Astrocyte of the cerebellum (primary cell): ENCODE measurements at regions not wholly inside any gene's neighbourhood (a gene's known extent, or its start where the extent isn't known, plus 50 kb on each side); places are given as distances from the start of the nearest gene placed in this dataset.

Experiments used
- DNase-seq: peaks from one replicate; pipeline ENCODE4 v3.0.0-alpha.2; 2011; ENCODE audit warnings: low read depth
- H3K4me3 ChIP-seq: 2 replicates; pipeline ENCODE4 v1.5.1; 2011; ENCODE audit warnings: mild to moderate bottlenecking, low read depth, low read length, moderate library complexity
- in situ Hi-C: cut with HindIII; loops from 2 replicates; pipeline ENCODE4 v1.10.0; 2017; ENCODE audit warnings: low sequenced_read_pairs
- TF ChIP-seq, protein P1 (sequence below): IDR thresholded peaks from 2 replicates; pipeline ENCODE4 v1.5.1; 2012; ENCODE audit warnings: low read length, low read depth, moderate library complexity, mild to moderate bottlenecking; ENCODE audit errors: missing control alignments

DNA sequence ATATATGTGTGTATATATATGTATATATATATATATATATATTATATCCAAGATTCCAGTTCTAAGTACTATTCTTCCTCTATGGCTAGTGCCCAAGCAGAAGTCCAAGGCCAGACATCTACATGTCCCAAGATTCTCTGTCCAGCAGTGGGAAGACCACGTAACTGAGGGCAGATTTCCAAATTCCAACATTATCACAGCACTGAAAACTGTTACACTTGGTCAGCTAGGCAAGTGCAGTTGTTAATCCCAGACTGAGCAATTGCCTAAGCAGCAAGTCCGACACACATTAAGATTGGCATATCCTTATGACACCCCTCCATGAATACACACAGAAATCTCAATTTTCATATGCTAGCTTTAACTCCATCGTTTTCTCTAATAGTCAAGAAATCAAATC lies 1148.5 kb downstream of the IGSF11 start:
- in situ Hi-C loops = no loop called here
- TF ChIP-seq, protein P1, sequence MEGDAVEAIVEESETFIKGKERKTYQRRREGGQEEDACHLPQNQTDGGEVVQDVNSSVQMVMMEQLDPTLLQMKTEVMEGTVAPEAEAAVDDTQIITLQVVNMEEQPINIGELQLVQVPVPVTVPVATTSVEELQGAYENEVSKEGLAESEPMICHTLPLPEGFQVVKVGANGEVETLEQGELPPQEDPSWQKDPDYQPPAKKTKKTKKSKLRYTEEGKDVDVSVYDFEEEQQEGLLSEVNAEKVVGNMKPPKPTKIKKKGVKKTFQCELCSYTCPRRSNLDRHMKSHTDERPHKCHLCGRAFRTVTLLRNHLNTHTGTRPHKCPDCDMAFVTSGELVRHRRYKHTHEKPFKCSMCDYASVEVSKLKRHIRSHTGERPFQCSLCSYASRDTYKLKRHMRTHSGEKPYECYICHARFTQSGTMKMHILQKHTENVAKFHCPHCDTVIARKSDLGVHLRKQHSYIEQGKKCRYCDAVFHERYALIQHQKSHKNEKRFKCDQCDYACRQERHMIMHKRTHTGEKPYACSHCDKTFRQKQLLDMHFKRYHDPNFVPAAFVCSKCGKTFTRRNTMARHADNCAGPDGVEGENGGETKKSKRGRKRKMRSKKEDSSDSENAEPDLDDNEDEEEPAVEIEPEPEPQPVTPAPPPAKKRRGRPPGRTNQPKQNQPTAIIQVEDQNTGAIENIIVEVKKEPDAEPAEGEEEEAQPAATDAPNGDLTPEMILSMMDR = no peak
- DNase-seq = no peak
- H3K4me3 ChIP-seq = no peak overlapping the region

DNA sequence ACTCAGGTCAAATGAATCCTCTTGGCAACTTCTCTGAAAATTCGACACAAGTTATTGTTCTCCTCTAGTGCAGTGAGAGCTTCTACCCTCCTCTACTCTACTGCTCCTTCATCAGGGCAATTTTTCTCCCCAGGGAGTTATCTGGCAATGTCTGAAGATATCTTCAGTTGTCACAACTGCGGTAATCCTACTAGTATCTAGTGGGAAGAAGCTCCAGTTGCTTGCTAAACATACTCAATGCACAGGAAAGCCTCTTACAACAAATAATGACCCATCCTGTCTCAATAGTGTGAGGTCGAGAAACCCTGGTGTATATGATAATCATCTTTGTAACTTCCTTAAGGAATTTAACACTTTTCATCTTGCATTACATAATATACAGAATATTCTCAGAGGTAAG lies 1147.6 kb downstream of the IGSF11 start:
- H3K4me3 ChIP-seq = no peak overlapping the region
- no peak for DNase-seq
- in situ Hi-C loops = no loop called here
- TF ChIP-seq, protein P1 = no peak

DNA sequence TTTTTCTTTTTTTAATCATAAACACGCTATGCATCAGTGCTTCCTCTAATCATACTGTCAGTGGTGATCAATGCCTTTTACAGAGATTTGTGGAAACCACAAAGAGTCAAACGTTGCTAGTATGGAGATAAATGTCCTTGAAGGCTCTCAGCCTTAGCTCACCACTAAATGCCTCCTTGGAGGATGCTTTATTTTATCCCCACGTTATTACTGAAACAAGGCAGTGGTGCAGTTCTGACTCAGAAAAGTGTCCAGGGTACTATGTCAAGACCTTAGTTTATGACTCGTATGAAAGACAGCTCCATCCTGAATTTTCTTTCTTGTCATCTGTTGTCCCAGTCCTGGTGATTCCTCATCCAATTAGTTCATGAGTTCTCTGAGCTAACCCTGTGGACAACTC lies 1146.7 kb downstream of the IGSF11 start:
- no peak overlapping the region for H3K4me3 ChIP-seq
- TF ChIP-seq, protein P1 = no peak
- in situ Hi-C loops = no loop called here
- DNase-seq = no peak

DNA sequence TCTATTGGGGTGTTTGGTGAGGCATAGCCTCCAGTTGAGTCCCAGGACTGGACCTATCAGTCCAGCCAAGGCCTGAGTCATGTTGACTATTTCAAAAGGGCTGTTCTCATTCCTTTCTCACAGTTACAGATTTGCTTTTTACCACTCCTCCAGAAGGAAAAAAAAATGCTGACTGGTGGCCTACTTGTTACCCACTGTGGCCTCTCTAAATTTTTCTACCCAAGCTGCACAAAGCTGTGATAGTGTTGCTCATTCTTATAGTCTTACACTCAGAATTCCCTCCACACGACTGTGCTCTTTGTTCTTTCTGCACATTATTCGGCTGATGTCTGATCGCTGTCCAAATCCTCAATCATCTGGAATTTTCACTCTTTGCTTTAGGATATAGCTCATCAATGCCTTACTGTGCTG lies 1142.2 kb downstream of the IGSF11 start:
- TF ChIP-seq, protein P1 = no peak
- H3K4me3 ChIP-seq = no peak overlapping the region
- in situ Hi-C loops = no loop called here
- DNase-seq = peak; percentile 27

DNA sequence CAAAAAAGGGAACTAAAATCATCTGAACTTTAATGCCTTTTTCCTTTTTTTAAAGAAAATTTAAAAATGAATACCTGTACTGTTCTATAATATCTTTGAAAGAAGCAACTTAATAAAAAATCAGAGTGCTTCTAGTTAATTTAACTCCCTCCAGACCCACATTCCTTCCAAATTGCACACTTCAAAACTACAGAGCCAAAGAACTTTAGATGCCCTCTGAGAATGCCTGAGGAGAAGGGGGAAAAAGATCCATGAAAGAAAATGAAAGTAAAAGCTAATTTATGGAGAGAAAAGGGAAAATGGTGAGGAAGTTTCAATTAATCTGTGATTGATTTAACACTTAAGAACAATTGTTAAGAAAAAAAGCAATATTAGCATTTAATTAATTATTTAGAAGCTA lies 1141.6 kb downstream of the IGSF11 start:
- no peak overlapping the region for H3K4me3 ChIP-seq
- peak; percentile 34 for DNase-seq
- TF ChIP-seq, protein P1 = no peak
- in situ Hi-C loops = no loop called here

DNA sequence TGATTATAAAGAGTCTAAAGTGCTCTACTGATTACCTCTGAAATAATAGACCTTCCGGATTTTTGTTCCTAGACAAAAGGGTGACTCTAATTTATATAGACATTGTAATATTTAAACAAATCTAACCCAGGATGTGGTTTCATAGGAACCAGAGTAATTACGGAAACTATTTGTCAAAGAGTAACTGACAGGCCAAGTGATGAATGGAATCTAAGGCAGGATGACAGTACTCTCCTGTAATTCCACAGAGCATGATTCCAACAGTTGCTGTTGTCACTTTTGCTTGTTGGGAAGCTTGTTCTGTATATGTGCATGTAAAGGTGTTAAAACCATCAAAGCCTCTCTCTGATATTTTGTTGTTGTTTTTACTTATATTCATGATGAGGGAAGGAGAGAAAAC lies 1141.0 kb downstream of the IGSF11 start:
- no peak for DNase-seq
- in situ Hi-C loops = no loop called here
- H3K4me3 ChIP-seq = no peak overlapping the region
- TF ChIP-seq, protein P1 = no peak
